ENCODE measurements at regions not wholly inside any gene's neighbourhood (a gene's known extent, or its start where the extent isn't known, plus 50 kb on each side); places are given as distances from the start of the nearest gene placed in this dataset.

GRCh38 chr6:96286503-96286902 lies 235.1 kb upstream of the UFL1 start:
- Histone ChIP-seq H4K20me1 (ENCODE audit: insufficient read depth, low read length) (no peaks in the 10 kb centered on the region), H3K79me2 (ENCODE audit: insufficient read depth, low read length) (no peaks in the 10 kb centered on the region), H2AFZ (ENCODE audit: low read length) (no peak overlapping the region), H3K4me2 (ENCODE audit: low read depth, low read length) (no peak overlapping the region), H3K36me3 (replicated peaks in 1 of 2; ENCODE audit: control insufficient read depth in 1 of 2, insufficient read depth in 2 of 2, low read length in 2 of 2) (no peaks in the 10 kb centered on the region), H3K4me1 (ENCODE audit: insufficient read depth, low read length) (no peaks in the 10 kb centered on the region), H3K9ac (ENCODE audit: insufficient read depth, low read depth, low read length) (no peak overlapping the region), H3K27ac (ENCODE audit: extremely low read length, insufficient read depth, low read length) (no peak overlapping the region), H3K4me3 (replicated peaks in 1 of 3; ENCODE audit: insufficient read depth in 1 of 3, low read depth in 2 of 3, low read length in 3 of 3) (no peak overlapping the region), H3K27me3 (ENCODE audit: control insufficient read depth in 1 of 2, insufficient read depth in 2 of 2, low read length in 2 of 2) (no peaks in the 10 kb centered on the region), H3K9me3 (ENCODE audit: low read length) (no peaks in the 10 kb centered on the region)
- intact Hi-C loops (cut with micrococcal nuclease; ENCODE audit: unreplicated experiment) (no loop called here), in situ Hi-C loops (cut with HindIII; ENCODE audit: extremely low pct_ligation_motif_present, low pct_unique_long_range_greater_than_20kb) (no loop called here)
- WGBS (ENCODE audit: low lambda C conversion rate): 7% methylated on average over 1 of the region's 1 CpG
- ChIA-PET POLR2A (no interaction called here), CTCF (ENCODE audit: low intra/inter-chr PET ratio, low total read pairs) (no interaction called here)
- TF ChIP-seq ZNF296 (CRISPR knock-in tag; conservative IDR thresholded peaks at IDR 0.05): no peak
- TF ChIP-seq DMTF1 (CRISPR knock-in tag; IDR thresholded peaks at IDR 0.05): no peak
- FAIRE-seq (no peak), ATAC-seq (no peak), DNase-seq (ENCODE audit: low spot score) (no peak)
- BruUV-seq (replicated peaks): no TSS peak

GRCh38 chr6:96299525-96299924 lies 222.1 kb upstream of the UFL1 start:
- H3K4me1 ChIP-seq (ENCODE audit: insufficient read depth, low read length): no peaks in the 10 kb centered on the region
- H3K4me2 ChIP-seq (ENCODE audit: low read depth, low read length): no peak overlapping the region
- no peaks in the 10 kb centered on the region for H3K79me2 ChIP-seq (ENCODE audit: insufficient read depth, low read length)
- ChIA-PET CTCF (ENCODE audit: low intra/inter-chr PET ratio, low total read pairs) (no interaction called here), POLR2A (no interaction called here)
- no peak overlapping the region for H2AFZ ChIP-seq (ENCODE audit: low read length)
- H3K27me3 ChIP-seq (ENCODE audit: control insufficient read depth in 1 of 2, insufficient read depth in 2 of 2, low read length in 2 of 2): no peaks in the 10 kb centered on the region
- FAIRE-seq: no peak
- DNase-seq (ENCODE audit: low spot score): no peak
- BruUV-seq (replicated peaks): no TSS peak
- in situ Hi-C loops (cut with HindIII; ENCODE audit: extremely low pct_ligation_motif_present, low pct_unique_long_range_greater_than_20kb): no loop called here
- ATAC-seq: no peak
- H3K36me3 ChIP-seq (replicated peaks in 1 of 2; ENCODE audit: control insufficient read depth in 1 of 2, insufficient read depth in 2 of 2, low read length in 2 of 2): no peaks in the 10 kb centered on the region
- H3K9me3 ChIP-seq (ENCODE audit: low read length): no peaks in the 10 kb centered on the region
- H4K20me1 ChIP-seq (ENCODE audit: insufficient read depth, low read length): no peaks in the 10 kb centered on the region
- WGBS (ENCODE audit: low lambda C conversion rate): 0% methylated on average over 1 of the region's 1 CpG
- no peak overlapping the region for H3K27ac ChIP-seq (ENCODE audit: extremely low read length, insufficient read depth, low read length)
- no peak overlapping the region for H3K4me3 ChIP-seq (replicated peaks in 1 of 3; ENCODE audit: insufficient read depth in 1 of 3, low read depth in 2 of 3, low read length in 3 of 3)
- intact Hi-C loops (cut with micrococcal nuclease; ENCODE audit: unreplicated experiment): no loop called here
- no peak overlapping the region for H3K9ac ChIP-seq (ENCODE audit: insufficient read depth, low read depth, low read length)
- TF ChIP-seq ZNF7 (CRISPR knock-in tag; IDR thresholded peaks at IDR 0.05): 0 out of 2 replicates have a peak, but pooled peaks have one; percentile 29
- TF ChIP-seq ZNF709 (CRISPR knock-in tag; IDR thresholded peaks at IDR 0.05): no peak
